ENCODE measurements at regions not wholly inside any gene's neighbourhood (a gene's known extent, or its start where the extent isn't known, plus 50 kb on each side); places are given as distances from the start of the nearest gene placed in this dataset.

DNA sequence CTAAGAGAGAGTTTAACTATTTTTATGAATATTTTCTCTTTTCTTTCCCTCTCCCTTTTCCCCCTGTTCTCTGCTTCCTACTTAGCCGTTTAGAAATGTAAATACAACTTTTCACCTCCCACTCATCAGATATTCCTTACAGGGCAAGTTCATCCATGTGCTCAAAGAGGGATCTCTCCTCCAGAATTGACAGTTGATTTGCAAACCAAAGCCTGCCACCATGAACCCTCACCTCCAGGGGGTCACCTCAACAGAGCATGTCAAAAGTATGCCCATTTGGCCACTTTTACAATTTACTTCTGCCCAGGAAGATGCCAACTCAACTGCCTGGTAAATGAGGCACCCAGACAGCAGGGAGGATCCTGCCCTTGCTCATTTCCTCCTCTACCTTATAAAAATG lies 149.2 kb upstream of the GYPC start:
- H3K4me2 ChIP-seq (ENCODE audit: low read length): no peak overlapping the region
- no peak overlapping the region for H3K27ac ChIP-seq (ENCODE audit: low read depth, low read length, poor library complexity, severe bottlenecking)
- H3K79me2 ChIP-seq (ENCODE audit: insufficient read depth, low read length): no peaks in the 10 kb centered on the region
- no peaks in the 10 kb centered on the region for H4K20me1 ChIP-seq (ENCODE audit: insufficient read depth, low read length)
- no peak overlapping the region for H3K4me3 ChIP-seq (ENCODE audit: low read depth, low read length, poor library complexity, severe bottlenecking)
- no peaks in the 10 kb centered on the region for H3F3A ChIP-seq (ENCODE audit: insufficient read depth, low read length)
- H3K9me3 ChIP-seq (ENCODE audit: low read length): no peaks in the 10 kb centered on the region
- H2AFZ ChIP-seq (ENCODE audit: low read length): no peak overlapping the region
- no peaks in the 10 kb centered on the region for H3K4me1 ChIP-seq (ENCODE audit: insufficient read depth, low read length, severe bottlenecking)
- TF ChIP-seq EZH2 (IDR thresholded peaks at IDR 0.05; ENCODE audit: borderline replicate concordance, low read length) (no peak), CTCF (IDR thresholded peaks at IDR 0.05; ENCODE audit: low read length) (no peak)
- no peak overlapping the region for H3K9ac ChIP-seq (ENCODE audit: low read length)
- no peaks in the 10 kb centered on the region for H3K36me3 ChIP-seq (ENCODE audit: insufficient read depth, low read length)
- no peaks in the 10 kb centered on the region for H3K9me2 ChIP-seq (ENCODE audit: low read depth, low read length)
- H3K27me3 ChIP-seq (ENCODE audit: insufficient read depth, low read length): no peaks in the 10 kb centered on the region

DNA sequence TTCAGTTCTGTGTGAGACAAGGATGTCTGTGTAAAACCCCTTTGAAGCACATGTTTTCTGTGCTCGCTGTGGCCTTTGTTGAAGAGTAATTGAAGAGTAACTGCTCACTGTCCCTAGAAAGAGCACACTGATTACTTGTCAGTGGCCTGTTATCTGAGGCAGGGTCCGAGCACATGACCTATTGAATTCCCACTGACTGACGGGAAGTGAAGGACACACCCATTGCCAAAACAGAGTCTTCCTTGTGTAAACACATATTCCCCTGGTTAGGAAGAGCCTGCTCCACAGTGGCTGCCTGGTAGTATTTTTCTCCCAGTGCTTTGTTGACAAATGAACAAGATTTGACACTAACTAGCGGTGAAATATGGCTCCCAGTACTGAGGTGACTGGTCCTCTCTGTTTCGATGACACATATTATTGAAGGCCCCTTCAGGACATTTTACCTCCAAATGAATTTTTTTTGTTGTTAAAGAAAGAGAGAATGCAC lies 148.5 kb upstream of the GYPC start:
- Histone ChIP-seq H3K9ac (ENCODE audit: low read length) (no peak overlapping the region), H3K36me3 (ENCODE audit: insufficient read depth, low read length) (no peaks in the 10 kb centered on the region), H3K27me3 (ENCODE audit: insufficient read depth, low read length) (no peaks in the 10 kb centered on the region), H3K4me1 (ENCODE audit: insufficient read depth, low read length, severe bottlenecking) (no peaks in the 10 kb centered on the region), H3K9me3 (ENCODE audit: low read length) (no peaks in the 10 kb centered on the region), H2AFZ (ENCODE audit: low read length) (no peak overlapping the region), H3K79me2 (ENCODE audit: insufficient read depth, low read length) (no peaks in the 10 kb centered on the region), H3F3A (ENCODE audit: insufficient read depth, low read length) (no peaks in the 10 kb centered on the region), H3K4me2 (ENCODE audit: low read length) (no peak overlapping the region), H3K9me2 (ENCODE audit: low read depth, low read length) (no peaks in the 10 kb centered on the region), H3K27ac (ENCODE audit: low read depth, low read length, poor library complexity, severe bottlenecking) (no peak overlapping the region), H3K4me3 (ENCODE audit: low read depth, low read length, poor library complexity, severe bottlenecking) (no peak overlapping the region), H4K20me1 (ENCODE audit: insufficient read depth, low read length) (no peaks in the 10 kb centered on the region)
- TF ChIP-seq EZH2 (IDR thresholded peaks at IDR 0.05; ENCODE audit: borderline replicate concordance, low read length) (no peak), CTCF (IDR thresholded peaks at IDR 0.05; ENCODE audit: low read length) (no peak)

- no peaks in the 10 kb centered on the region for H3K27me3 ChIP-seq (ENCODE audit: insufficient read depth, low read length)
- H2AFZ ChIP-seq (ENCODE audit: low read length): no peak overlapping the region
- no peaks in the 10 kb centered on the region for H3K79me2 ChIP-seq (ENCODE audit: insufficient read depth, low read length)
- no peak overlapping the region for H3K4me3 ChIP-seq (ENCODE audit: low read depth, low read length, poor library complexity, severe bottlenecking)
- H3K9me3 ChIP-seq (ENCODE audit: low read length): no peaks in the 10 kb centered on the region
- H3K4me1 ChIP-seq (ENCODE audit: insufficient read depth, low read length, severe bottlenecking): no peaks in the 10 kb centered on the region
- no peak for TF ChIP-seq EZH2 (IDR thresholded peaks at IDR 0.05; ENCODE audit: borderline replicate concordance, low read length)
- H3K9ac ChIP-seq (ENCODE audit: low read length): no peak overlapping the region
- H4K20me1 ChIP-seq (ENCODE audit: insufficient read depth, low read length): no peaks in the 10 kb centered on the region
- H3K27ac ChIP-seq (ENCODE audit: low read depth, low read length, poor library complexity, severe bottlenecking): no peak overlapping the region
- no peaks in the 10 kb centered on the region for H3F3A ChIP-seq (ENCODE audit: insufficient read depth, low read length)
- no peak overlapping the region for H3K4me2 ChIP-seq (ENCODE audit: low read length)
- no peaks in the 10 kb centered on the region for H3K9me2 ChIP-seq (ENCODE audit: low read depth, low read length)
- H3K36me3 ChIP-seq (ENCODE audit: insufficient read depth, low read length): no peaks in the 10 kb centered on the region
Observed at GRCh38 chr2:126510356-126510755, 145.6 kb upstream of the GYPC start.

DNA sequence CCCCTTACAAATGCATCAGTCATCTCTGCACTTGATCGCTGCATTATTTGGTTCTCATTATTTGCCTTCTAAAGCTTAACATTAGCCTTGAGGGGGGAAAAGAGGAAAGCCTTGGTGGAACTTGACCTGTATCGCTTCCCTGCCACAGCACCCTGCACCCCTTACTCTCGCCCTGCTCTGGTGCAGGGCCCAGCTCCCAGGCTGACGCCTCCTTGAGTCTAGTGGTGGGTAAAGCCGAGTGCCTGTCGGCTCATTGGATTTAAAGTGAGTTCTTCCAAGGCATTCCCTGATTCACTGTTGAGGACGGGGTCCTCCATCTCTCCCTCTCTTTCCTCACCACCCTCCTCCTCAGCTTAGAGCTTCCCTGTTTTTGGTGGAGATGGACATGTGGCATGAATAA lies 145.0 kb upstream of the GYPC start:
- Histone ChIP-seq H2AFZ (ENCODE audit: low read length) (no peak overlapping the region), H3K36me3 (ENCODE audit: insufficient read depth, low read length) (no peaks in the 10 kb centered on the region), H3K9ac (ENCODE audit: low read length) (no peak overlapping the region), H3K27ac (ENCODE audit: low read depth, low read length, poor library complexity, severe bottlenecking) (no peak overlapping the region), H3K9me3 (ENCODE audit: low read length) (no peaks in the 10 kb centered on the region), H3K79me2 (ENCODE audit: insufficient read depth, low read length) (no peaks in the 10 kb centered on the region), H3K4me2 (ENCODE audit: low read length) (no peak overlapping the region), H4K20me1 (ENCODE audit: insufficient read depth, low read length) (no peaks in the 10 kb centered on the region), H3K4me1 (ENCODE audit: insufficient read depth, low read length, severe bottlenecking) (no peaks in the 10 kb centered on the region), H3K9me2 (ENCODE audit: low read depth, low read length) (no peaks in the 10 kb centered on the region), H3K4me3 (ENCODE audit: low read depth, low read length, poor library complexity, severe bottlenecking) (no peak overlapping the region), H3F3A (ENCODE audit: insufficient read depth, low read length) (no peaks in the 10 kb centered on the region), H3K27me3 (ENCODE audit: insufficient read depth, low read length) (no peaks in the 10 kb centered on the region)
- no peak for TF ChIP-seq CTCF (IDR thresholded peaks at IDR 0.05; ENCODE audit: low read length)
